Endothelial cell of umbilical vein (primary cell): ENCODE measurements at regions not wholly inside any gene's neighbourhood (a gene's known extent, or its start where the extent isn't known, plus 50 kb on each side); places are given as distances from the start of the nearest gene placed in this dataset.

ENCODE experiments used
- BruUV-seq: library from RNA; stranded (reverse); fragments of 400-500 nt; replicated peaks from 2 replicates; lab custom pipeline; 2021; lab: Mats Ljungman, UMichigan
- CTCF ChIA-PET: fragments of 300-600, 350-600 bp; sonication (Branson Sonifier 250); formaldehyde crosslinking; loops from one replicate; lab custom pipeline; 2021; ENCODE audit warnings: antibody characterized with exemption, inconsistent platforms; lab: Charles Lee
- POLR2A ChIA-PET: fragments of 300-600, 350-600 bp; sonication (Branson Sonifier 250); formaldehyde crosslinking; loops from one replicate; lab custom pipeline; 2021; ENCODE audit warnings: antibody characterized with exemption, inconsistent platforms; lab: Charles Lee
- DNase-seq: peaks from one replicate; pipeline ENCODE4 v3.0.0-alpha.2; 2011; ENCODE audit warnings: low read depth, low spot score
- FAIRE-seq: peaks from 2 replicates; lab custom pipeline; 2011; peaks lifted over from hg19 to GRCh38; lab: Jason Lieb, UNC
- H2AFZ ChIP-seq: 2 replicates; pipeline ENCODE4 v1.6.0; 2012; ENCODE audit warnings: low read depth, low read length, control low read depth, inconsistent platforms
- H3K27ac ChIP-seq: 2 replicates; pipeline ENCODE4 v1.5.1; 2011; ENCODE audit warnings: low read depth, mild to moderate bottlenecking, control low read depth, low read length, moderate library complexity; ENCODE audit not compliant: insufficient read depth
- H3K27me3 ChIP-seq, 2 experiments: 2 replicates each; pipeline versions ENCODE4 v1.6.0 to v1.6.1; 2011; ENCODE audit warnings: low read length in 2 of 2, mixed read lengths in 1 of 2; ENCODE audit not compliant: control insufficient read depth in 2 of 2, insufficient read depth in 2 of 2
- H3K36me3 ChIP-seq, 2 experiments: 2 replicates in 1 of 2; 3 replicates in 1 of 2; pipeline ENCODE4 v1.5.1; 2011; ENCODE audit warnings: low read length in 2 of 2, mild to moderate bottlenecking in 1 of 2, moderate library complexity in 1 of 2; ENCODE audit not compliant: control insufficient read depth in 2 of 2, insufficient read depth in 2 of 2; ENCODE audit errors: extremely low read depth in 1 of 2
- H3K4me1 ChIP-seq: 3 replicates; pipeline ENCODE4 v1.5.1; 2011; ENCODE audit warnings: mild to moderate bottlenecking, low read length; ENCODE audit not compliant: control insufficient read depth, insufficient read depth; ENCODE audit errors: extremely low read depth
- H3K4me2 ChIP-seq: 2 replicates; pipeline ENCODE4 v1.6.1; 2011; ENCODE audit warnings: low read length, control low read depth, mixed read lengths; ENCODE audit not compliant: insufficient read depth
- H3K4me3 ChIP-seq, 3 experiments: fragments of 200-600 bp in 1 of 3; sonication (generic), shearing (Covaris generic) in 1 of 3; replicated peaks in 1 of 3; 2 replicates each; pipeline ENCODE4 v1.5.1; 2011 to 2016; ENCODE audit warnings: control low read depth in 3 of 3, low read length in 3 of 3, mild to moderate bottlenecking in 2 of 3, inconsistent platforms in 1 of 3, low read depth in 1 of 3, moderate library complexity in 1 of 3; ENCODE audit not compliant: insufficient read depth in 1 of 3
- H3K79me2 ChIP-seq: 2 replicates; pipeline ENCODE4 v1.6.0; 2012; ENCODE audit warnings: low read length, inconsistent platforms; ENCODE audit not compliant: control insufficient read depth, insufficient read depth
- H3K9ac ChIP-seq: replicated peaks from 2 replicates; pipeline ENCODE3; 2011; ENCODE audit warnings: low read length, control low read depth; ENCODE audit not compliant: insufficient read depth; ENCODE audit errors: extremely low read depth
- H3K9me1 ChIP-seq: replicated peaks from 3 replicates; pipeline ENCODE4 v1.6.0; 2011; ENCODE audit warnings: mild to moderate bottlenecking, low read length; ENCODE audit not compliant: control insufficient read depth, insufficient read depth; ENCODE audit errors: extremely low read depth
- H3K9me3 ChIP-seq: replicated peaks from 2 replicates; pipeline ENCODE4 v1.5.1; 2012; ENCODE audit warnings: low read length, inconsistent platforms; ENCODE audit not compliant: control insufficient read depth, insufficient read depth
- H4K20me1 ChIP-seq: replicated peaks from 2 replicates; pipeline ENCODE3; 2011; ENCODE audit warnings: mild to moderate bottlenecking, low read length; ENCODE audit not compliant: control insufficient read depth, insufficient read depth; ENCODE audit errors: extremely low read depth
- EZH2 ChIP-seq: IDR thresholded peaks from 2 replicates; pipeline ENCODE4 v1.6.1; 2012; ENCODE audit warnings: borderline replicate concordance, low read depth, mild to moderate bottlenecking, moderate library complexity, low read length, inconsistent platforms; ENCODE audit not compliant: severe bottlenecking
- FOS ChIP-seq: IDR thresholded peaks from 2 replicates; pipeline ENCODE4 v1.6.1; 2011; ENCODE audit warnings: mild to moderate bottlenecking, low read length, moderate library complexity, borderline replicate concordance; ENCODE audit not compliant: insufficient read depth
- GATA2 ChIP-seq: IDR thresholded peaks from 2 replicates; pipeline ENCODE4 v1.7.0; 2011; ENCODE audit warnings: low read depth, mild to moderate bottlenecking, moderate library complexity, mixed read lengths, low read length; ENCODE audit not compliant: insufficient read length, insufficient read depth
- JUN ChIP-seq: IDR thresholded peaks from 2 replicates; pipeline ENCODE4 v1.6.1; 2011; ENCODE audit warnings: borderline replicate concordance, low read depth; ENCODE audit not compliant: insufficient read length, insufficient read depth
- MYC ChIP-seq: IDR thresholded peaks from one replicate; pipeline ENCODE4 v1.6.1; 2011; ENCODE audit warnings: mild to moderate bottlenecking, low read depth, low read length
- POLR2A ChIP-seq: IDR thresholded peaks from 2 replicates; pipeline ENCODE4 v1.6.1; 2012; ENCODE audit warnings: low read depth, mild to moderate bottlenecking, control low read depth, low read length
- POLR2AphosphoS5 ChIP-seq: IDR thresholded peaks from 2 replicates; pipeline ENCODE4 v1.6.1; 2012; ENCODE audit warnings: low read depth, mild to moderate bottlenecking, control low read depth, low read length, moderate library complexity; ENCODE audit not compliant: insufficient read depth
- dilution Hi-C: fragments of 300-500 bp; cut with MboI; formaldehyde crosslinking; loops from one replicate; pipeline ENCODE4 v1.15.0; 2019; ENCODE audit warnings: low sequenced_read_pairs; ENCODE audit not compliant: extremely low pct_ligation_motif_present
- intact Hi-C: fragments of 100-400 bp; cut with micrococcal nuclease; formaldehyde crosslinking; loops from one replicate; pipeline ENCODE4 v1.10.0; 2022
- TF ChIP-seq, protein P1 (sequence below), 2 donors: IDR thresholded peaks; 1 replicate in 1 of 2; 2 replicates in 1 of 2; pipeline ENCODE4 v1.5.1; 2011; ENCODE audit warnings: low read length in 2 of 2, mild to moderate bottlenecking in 2 of 2, moderate library complexity in 2 of 2, control low read depth in 1 of 2, inconsistent platforms in 1 of 2, low read depth in 1 of 2; ENCODE audit not compliant: insufficient read depth in 1 of 2; ENCODE audit errors: extremely low read depth in 1 of 2

DNA sequence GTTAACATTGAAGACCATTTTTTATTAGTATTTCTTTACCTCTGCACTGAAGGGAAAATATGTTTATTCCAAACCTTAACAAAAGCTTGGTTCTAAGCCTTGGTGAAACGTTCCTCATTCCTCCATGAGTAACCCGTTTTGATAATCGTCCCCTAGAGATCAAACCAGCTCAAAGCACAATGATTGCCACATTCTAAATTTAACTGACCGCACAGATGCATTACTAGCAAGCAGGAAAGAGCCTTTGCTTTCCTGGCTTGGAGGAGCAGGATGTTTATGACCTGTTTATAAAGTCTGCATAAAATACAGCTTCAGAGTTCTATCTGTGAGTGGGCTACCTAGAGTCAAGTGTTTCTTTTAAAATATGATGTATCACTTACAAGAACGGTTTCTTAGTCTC lies 193.8 kb downstream of the TMEM114 start:
- Histone ChIP-seq H3K9me3 (peaks cover 2% of the 10 kb centered on the region), H4K20me1 (no peaks in the 10 kb centered on the region), H3K36me3 (no peaks in the 10 kb centered on the region), H3K9ac (no peak overlapping the region), H3K27me3 (no peaks in the 10 kb centered on the region), H3K4me3 (no peak overlapping the region), H3K4me2 (no peak overlapping the region), H3K27ac (no peak overlapping the region), H3K9me1 (no peaks in the 10 kb centered on the region), H2AFZ (no peak overlapping the region), H3K79me2 (no peaks in the 10 kb centered on the region), H3K4me1 (no peaks in the 10 kb centered on the region)
- POLR2A ChIA-PET: no interaction called here
- DNase-seq: no peak
- intact Hi-C loops (no loop called here), dilution Hi-C loops (no loop called here)
- no TSS peak for BruUV-seq
- TF ChIP-seq POLR2A (no peak), MYC (no peak), FOS (no peak), GATA2 (no peak), EZH2 (no peak), POLR2AphosphoS5 (no peak)
- TF ChIP-seq, protein P1, sequence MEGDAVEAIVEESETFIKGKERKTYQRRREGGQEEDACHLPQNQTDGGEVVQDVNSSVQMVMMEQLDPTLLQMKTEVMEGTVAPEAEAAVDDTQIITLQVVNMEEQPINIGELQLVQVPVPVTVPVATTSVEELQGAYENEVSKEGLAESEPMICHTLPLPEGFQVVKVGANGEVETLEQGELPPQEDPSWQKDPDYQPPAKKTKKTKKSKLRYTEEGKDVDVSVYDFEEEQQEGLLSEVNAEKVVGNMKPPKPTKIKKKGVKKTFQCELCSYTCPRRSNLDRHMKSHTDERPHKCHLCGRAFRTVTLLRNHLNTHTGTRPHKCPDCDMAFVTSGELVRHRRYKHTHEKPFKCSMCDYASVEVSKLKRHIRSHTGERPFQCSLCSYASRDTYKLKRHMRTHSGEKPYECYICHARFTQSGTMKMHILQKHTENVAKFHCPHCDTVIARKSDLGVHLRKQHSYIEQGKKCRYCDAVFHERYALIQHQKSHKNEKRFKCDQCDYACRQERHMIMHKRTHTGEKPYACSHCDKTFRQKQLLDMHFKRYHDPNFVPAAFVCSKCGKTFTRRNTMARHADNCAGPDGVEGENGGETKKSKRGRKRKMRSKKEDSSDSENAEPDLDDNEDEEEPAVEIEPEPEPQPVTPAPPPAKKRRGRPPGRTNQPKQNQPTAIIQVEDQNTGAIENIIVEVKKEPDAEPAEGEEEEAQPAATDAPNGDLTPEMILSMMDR (IDR thresholded peaks at IDR 0.05; ENCODE audit: extremely low read depth in 1 of 2, insufficient read depth in 1 of 2, low read depth in 1 of 2, low read length in 2 of 2): no peak
- FAIRE-seq: no peak
- CTCF ChIA-PET: no interaction called here

DNA sequence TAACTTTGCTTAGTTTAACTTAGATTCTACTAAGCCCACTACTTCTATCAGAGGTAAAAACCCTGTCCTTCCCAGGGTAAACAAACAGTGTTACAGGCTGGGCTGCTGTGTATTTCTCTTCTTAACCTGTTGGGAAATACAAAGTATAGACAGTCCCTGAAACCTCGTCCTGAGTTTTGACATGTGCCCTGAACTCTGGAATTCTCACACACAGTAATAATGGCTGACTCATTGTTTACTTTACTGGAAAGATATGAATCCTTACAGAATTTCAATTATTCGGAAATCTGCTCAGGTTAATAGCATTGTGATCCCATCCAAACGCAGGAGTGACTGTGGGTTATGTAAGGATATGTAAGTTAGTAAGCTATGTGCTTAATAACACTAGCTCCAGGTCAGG lies 199.1 kb downstream of the TMEM114 start:
- ChIA-PET CTCF (no interaction called here), POLR2A (no interaction called here)
- H3K9me3 ChIP-seq: peaks cover 4% of the 10 kb centered on the region
- H3K79me2 ChIP-seq: no peaks in the 10 kb centered on the region
- no peak overlapping the region for H2AFZ ChIP-seq
- intact Hi-C loops (no loop called here), dilution Hi-C loops (no loop called here)
- H4K20me1 ChIP-seq: no peaks in the 10 kb centered on the region
- H3K4me2 ChIP-seq: no peak overlapping the region
- TF ChIP-seq POLR2A (no peak), GATA2 (no peak), JUN (no peak), EZH2 (no peak)
- TF ChIP-seq, protein P1 (IDR thresholded peaks at IDR 0.05; ENCODE audit: extremely low read depth in 1 of 2, insufficient read depth in 1 of 2, low read depth in 1 of 2, low read length in 2 of 2): no peak
- H3K4me3 ChIP-seq: no peak overlapping the region
- no peak overlapping the region for H3K27ac ChIP-seq
- H3K27me3 ChIP-seq: no peaks in the 10 kb centered on the region
- no peaks in the 10 kb centered on the region for H3K36me3 ChIP-seq
- no peaks in the 10 kb centered on the region for H3K9me1 ChIP-seq
- BruUV-seq: no TSS peak
- FAIRE-seq (no peak), DNase-seq (no peak)
- H3K9ac ChIP-seq: no peak overlapping the region
- no peaks in the 10 kb centered on the region for H3K4me1 ChIP-seq
